Activated naive CD4-positive, alpha-beta T cell treated with anti-CD3 and anti-CD28 coated beads, Interleukin-2, amount 50 U/mL, for 24 hours (primary cell): ENCODE measurements at regions not wholly inside any gene's neighbourhood (a gene's known extent, or its start where the extent isn't known, plus 50 kb on each side); places are given as distances from the start of the nearest gene placed in this dataset.
A peak's percentile ranks its signal among the peaks of the same experiment; 100 is the strongest.

Experiments
- H3K27ac Mint-ChIP-seq: one replicate; pipeline ENCODE4 v1.8.0; 2021; ENCODE audit warnings: mild to moderate bottlenecking, mixed read lengths
- H3K27me3 Mint-ChIP-seq: one replicate; pipeline ENCODE4 v1.8.0; 2021; ENCODE audit warnings: mixed read lengths
- H3K36me3 Mint-ChIP-seq: one replicate; pipeline ENCODE4 v1.8.0; 2021; ENCODE audit warnings: mixed read lengths
- H3K4me1 Mint-ChIP-seq: one replicate; pipeline ENCODE4 v1.8.0; 2021; ENCODE audit warnings: mixed read lengths
- H3K4me3 Mint-ChIP-seq: one replicate; pipeline ENCODE4 v1.8.0; 2021; ENCODE audit warnings: mild to moderate bottlenecking, mixed read lengths
- H3K9me3 Mint-ChIP-seq: one replicate; pipeline ENCODE4 v1.8.0; 2021; ENCODE audit warnings: mixed read lengths

- Mint-ChIP-seq H3K27ac (no peak overlapping the region), H3K4me1 (no peaks in the 10 kb centered on the region), H3K9me3 (peaks cover 17% of the 10 kb centered on the region), H3K4me3 (no peak overlapping the region), H3K36me3 (peaks cover 4% of the 10 kb centered on the region), H3K27me3 (no peaks in the 10 kb centered on the region)
Observed at GRCh38 chr2:225136552-225136951, 94.3 kb upstream of the DOCK10 start.

- Mint-ChIP-seq H3K4me3 (no peak overlapping the region), H3K27me3 (no peaks in the 10 kb centered on the region), H3K4me1 (no peaks in the 10 kb centered on the region), H3K9me3 (peaks cover 7% of the 10 kb centered on the region), H3K36me3 (no peaks in the 10 kb centered on the region), H3K27ac (no peak overlapping the region)
Observed at GRCh38 chr2:225131898-225132297, 89.6 kb upstream of the DOCK10 start.

GRCh38 chr2:225130093-225130492 lies 87.8 kb upstream of the DOCK10 start:
- H3K4me1 Mint-ChIP-seq, result no peaks in the 10 kb centered on the region
- H3K27ac Mint-ChIP-seq, result no peak overlapping the region
- H3K4me3 Mint-ChIP-seq, result no peak overlapping the region
- H3K9me3 Mint-ChIP-seq, result peaks cover 7% of the 10 kb centered on the region
- no peaks in the 10 kb centered on the region for H3K27me3 Mint-ChIP-seq
- no peaks in the 10 kb centered on the region for H3K36me3 Mint-ChIP-seq

- H3K27ac Mint-ChIP-seq, result peak overlapping the region; percentile 30
- no peaks in the 10 kb centered on the region for H3K27me3 Mint-ChIP-seq
- peaks cover 7% of the 10 kb centered on the region for H3K9me3 Mint-ChIP-seq
- no peaks in the 10 kb centered on the region for H3K36me3 Mint-ChIP-seq
- H3K4me1 Mint-ChIP-seq, result peaks cover 12% of the 10 kb centered on the region
- no peak overlapping the region for H3K4me3 Mint-ChIP-seq
Observed at GRCh38 chr2:225124311-225125017, 82.2 kb upstream of the DOCK10 start.

- H3K27me3 Mint-ChIP-seq, result no peaks in the 10 kb centered on the region
- H3K4me1 Mint-ChIP-seq, result peaks cover 12% of the 10 kb centered on the region
- peaks cover 2% of the 10 kb centered on the region for H3K9me3 Mint-ChIP-seq
- H3K36me3 Mint-ChIP-seq, result no peaks in the 10 kb centered on the region
- no peak overlapping the region for H3K4me3 Mint-ChIP-seq
- H3K27ac Mint-ChIP-seq, result peak overlapping the region; percentile 81
Observed at GRCh38 chr2:225122583-225123486, 80.6 kb upstream of the DOCK10 start.

- H3K27ac Mint-ChIP-seq, result no peak overlapping the region
- no peaks in the 10 kb centered on the region for H3K36me3 Mint-ChIP-seq
- H3K4me3 Mint-ChIP-seq, result no peak overlapping the region
- H3K9me3 Mint-ChIP-seq, result no peaks in the 10 kb centered on the region
- peaks cover 17% of the 10 kb centered on the region for H3K4me1 Mint-ChIP-seq
- no peaks in the 10 kb centered on the region for H3K27me3 Mint-ChIP-seq
Observed at GRCh38 chr2:225122007-225122406, 79.7 kb upstream of the DOCK10 start.

- H3K4me1 Mint-ChIP-seq, result peaks cover 22% of the 10 kb centered on the region
- no peak overlapping the region for H3K4me3 Mint-ChIP-seq
- H3K36me3 Mint-ChIP-seq, result no peaks in the 10 kb centered on the region
- H3K27me3 Mint-ChIP-seq, result no peaks in the 10 kb centered on the region
- no peak overlapping the region for H3K27ac Mint-ChIP-seq
- no peaks in the 10 kb centered on the region for H3K9me3 Mint-ChIP-seq
Observed at GRCh38 chr2:225120186-225120585, 77.9 kb upstream of the DOCK10 start.

- peaks cover 14% of the 10 kb centered on the region for H3K4me1 Mint-ChIP-seq
- no peaks in the 10 kb centered on the region for H3K9me3 Mint-ChIP-seq
- H3K27ac Mint-ChIP-seq, result no peak overlapping the region
- H3K36me3 Mint-ChIP-seq, result no peaks in the 10 kb centered on the region
- H3K27me3 Mint-ChIP-seq, result no peaks in the 10 kb centered on the region
- H3K4me3 Mint-ChIP-seq, result no peak overlapping the region
Observed at GRCh38 chr2:225117051-225117716, 74.9 kb upstream of the DOCK10 start.

- Mint-ChIP-seq H3K27ac (no peak overlapping the region), H3K9me3 (no peaks in the 10 kb centered on the region), H3K36me3 (no peaks in the 10 kb centered on the region), H3K4me3 (no peak overlapping the region), H3K27me3 (no peaks in the 10 kb centered on the region), H3K4me1 (peaks cover 10% of the 10 kb centered on the region)
Observed at GRCh38 chr2:225114786-225115323, 72.6 kb upstream of the DOCK10 start.

- Mint-ChIP-seq H3K4me1 (peaks cover 14% of the 10 kb centered on the region), H3K9me3 (no peaks in the 10 kb centered on the region), H3K27me3 (no peaks in the 10 kb centered on the region)
Observed at GRCh38 chr2:225113371-225114015, 71.2 kb upstream of the DOCK10 start.

GRCh38 chr2:225112362-225113126 lies 70.3 kb upstream of the DOCK10 start:
- H3K27ac Mint-ChIP-seq, result no peak overlapping the region
- H3K9me3 Mint-ChIP-seq, result no peaks in the 10 kb centered on the region
- H3K4me1 Mint-ChIP-seq, result peaks cover 14% of the 10 kb centered on the region
- no peak overlapping the region for H3K4me3 Mint-ChIP-seq
- H3K36me3 Mint-ChIP-seq, result peaks cover 4% of the 10 kb centered on the region
- no peaks in the 10 kb centered on the region for H3K27me3 Mint-ChIP-seq

More at GRCh38 chr2:225113371-225114015, 71.2 kb upstream of the DOCK10 start:
- Mint-ChIP-seq H3K36me3 (peaks cover 4% of the 10 kb centered on the region), H3K27ac (no peak overlapping the region), H3K4me3 (no peak overlapping the region)

GRCh38 chr2:225108805-225109204 lies 66.5 kb upstream of the DOCK10 start:
- Mint-ChIP-seq H3K27ac (no peak overlapping the region), H3K9me3 (no peaks in the 10 kb centered on the region), H3K27me3 (no peaks in the 10 kb centered on the region), H3K4me1 (peaks cover 4% of the 10 kb centered on the region), H3K36me3 (peaks cover 4% of the 10 kb centered on the region), H3K4me3 (no peak overlapping the region)

GRCh38 chr2:225104971-225105370 lies 62.7 kb upstream of the DOCK10 start:
- Mint-ChIP-seq H3K27ac (no peak overlapping the region), H3K4me3 (no peak overlapping the region), H3K27me3 (no peaks in the 10 kb centered on the region), H3K36me3 (peaks cover 4% of the 10 kb centered on the region), H3K4me1 (peaks cover 4% of the 10 kb centered on the region), H3K9me3 (no peaks in the 10 kb centered on the region)

GRCh38 chr2:225104321-225104720 lies 62.1 kb upstream of the DOCK10 start:
- H3K4me1 Mint-ChIP-seq, result peaks cover 4% of the 10 kb centered on the region
- no peak overlapping the region for H3K27ac Mint-ChIP-seq
- no peaks in the 10 kb centered on the region for H3K9me3 Mint-ChIP-seq
- H3K36me3 Mint-ChIP-seq, result peaks cover 4% of the 10 kb centered on the region
- H3K27me3 Mint-ChIP-seq, result no peaks in the 10 kb centered on the region
- H3K4me3 Mint-ChIP-seq, result no peak overlapping the region
